GM21447 (cell line): ENCODE measurements at regions not wholly inside any gene's neighbourhood (a gene's known extent, or its start where the extent isn't known, plus 50 kb on each side); places are given as distances from the start of the nearest gene placed in this dataset.
"Not testable (repeated sequence)": the region's sequence is repeated elsewhere in the genome, so short reads cannot be mapped to it uniquely, and the experiment has no call there.

Experiments used
- ATAC-seq: cut with Tn5 transposase; IDR thresholded peaks from one replicate; pipeline ENCODE4 v1.9.1; 2021; ENCODE audit not compliant: unreplicated experiment

GRCh38 chr3:27661797-27662196 is 60.3 kb downstream of the EOMES start:
- ATAC-seq: no peak

- ATAC-seq: peak; percentile 81
Observed at GRCh38 chr3:27659279-27660021, 62.7 kb downstream of the EOMES start.

DNA sequence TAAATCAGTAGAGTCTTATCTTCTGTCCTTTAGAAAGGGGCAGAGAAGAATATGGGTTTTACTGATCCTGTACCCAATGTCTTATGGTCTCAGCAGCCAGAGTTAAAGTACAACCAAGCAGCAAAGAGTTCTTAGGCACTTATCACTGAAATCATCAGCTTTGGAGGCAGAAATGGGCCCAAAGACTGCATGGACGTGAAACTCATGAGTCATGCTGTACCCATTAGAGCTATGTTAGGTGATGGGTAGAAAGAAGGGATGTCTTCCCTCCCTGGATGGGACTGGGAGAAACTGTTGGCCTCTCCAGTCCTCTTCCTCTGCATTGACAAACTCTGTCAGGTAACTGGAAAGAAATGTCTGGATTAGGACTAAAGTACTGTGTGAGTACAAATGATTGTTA is 63.4 kb downstream of the EOMES start:
- no peak for ATAC-seq

- ATAC-seq: no peak
Observed at GRCh38 chr3:27657871-27658270, 64.3 kb downstream of the EOMES start.

GRCh38 chr3:27657404-27657803 is 64.7 kb downstream of the EOMES start:
- no peak for ATAC-seq

- no peak for ATAC-seq
Observed at GRCh38 chr3:27656790-27657189, 65.3 kb downstream of the EOMES start.

DNA sequence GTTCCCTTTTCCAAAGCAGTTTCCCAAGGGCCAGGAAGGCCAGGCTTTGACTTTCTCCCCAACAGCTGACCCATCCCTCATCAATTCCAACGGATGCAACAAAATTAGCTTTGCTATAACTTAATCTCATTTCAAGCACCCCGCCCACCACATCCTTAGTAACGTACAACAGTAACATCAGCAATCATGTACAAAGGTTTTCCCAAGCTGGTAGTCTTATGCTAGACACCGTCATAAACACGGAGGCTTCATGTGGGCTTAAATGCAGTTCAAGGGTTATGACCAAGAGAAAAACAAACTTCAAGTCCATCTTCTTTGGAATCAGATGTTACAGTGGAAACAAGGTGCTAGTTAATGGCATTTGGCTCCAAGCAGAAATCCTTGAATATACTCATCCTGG is 66.6 kb downstream of the EOMES start:
- ATAC-seq: no peak

GRCh38 chr3:27653803-27654558 is 68.1 kb downstream of the EOMES start:
- no peak for ATAC-seq

- ATAC-seq: no peak
Observed at GRCh38 chr3:27649277-27649676, 72.8 kb downstream of the EOMES start.

- ATAC-seq: no peak
Observed at GRCh38 chr3:27646896-27647295, 75.2 kb downstream of the EOMES start.

- ATAC-seq: no peak
Observed at GRCh38 chr3:27644941-27645340, 77.2 kb downstream of the EOMES start.

DNA sequence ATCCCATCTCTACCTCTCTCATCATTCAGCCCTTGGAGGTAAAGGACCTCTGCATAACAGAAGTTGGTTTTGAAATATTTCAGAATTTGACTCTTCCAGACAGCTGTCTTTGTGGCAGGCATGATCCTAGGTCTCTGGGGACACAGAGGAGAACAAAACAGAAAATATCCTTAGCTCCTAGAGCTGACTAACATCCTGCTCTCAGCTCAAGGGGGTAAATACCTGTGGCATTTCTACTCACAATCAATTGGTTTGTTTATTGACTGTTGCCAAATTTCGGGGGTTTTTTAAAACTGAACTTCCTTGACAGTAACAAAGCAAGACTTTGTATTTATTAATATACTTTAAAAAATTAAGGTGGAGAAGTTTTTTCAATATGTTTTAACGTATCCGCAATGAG is 78.8 kb downstream of the EOMES start:
- ATAC-seq: no peak

DNA sequence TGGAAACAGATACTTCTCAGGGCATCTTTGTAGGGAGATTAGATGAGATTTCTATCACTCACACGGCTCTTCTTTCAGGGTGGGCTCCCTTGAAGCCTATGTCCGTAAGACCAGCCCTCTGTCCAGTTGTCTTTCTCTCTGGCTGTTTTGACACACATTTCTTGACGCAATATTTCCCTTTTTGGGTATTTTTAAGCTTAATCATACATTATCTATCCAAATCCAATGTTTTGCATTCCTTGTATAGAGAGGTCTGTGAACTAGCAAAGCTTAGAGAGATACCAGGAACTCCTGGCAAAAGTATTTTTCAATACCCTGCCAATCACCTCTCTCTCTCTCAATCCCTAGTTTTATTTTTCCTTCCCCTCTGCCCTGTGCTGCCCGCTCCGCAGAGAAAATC is 79.3 kb downstream of the EOMES start:
- ATAC-seq: no peak

- no peak for ATAC-seq
Observed at GRCh38 chr3:27641888-27642601, 80.1 kb downstream of the EOMES start.

GRCh38 chr3:27641271-27641800 is 80.8 kb downstream of the EOMES start:
- no peak for ATAC-seq

GRCh38 chr3:27639271-27639670 is 82.9 kb downstream of the EOMES start:
- no peak for ATAC-seq

GRCh38 chr3:27638594-27638993 is 83.5 kb downstream of the EOMES start:
- ATAC-seq: no peak

DNA sequence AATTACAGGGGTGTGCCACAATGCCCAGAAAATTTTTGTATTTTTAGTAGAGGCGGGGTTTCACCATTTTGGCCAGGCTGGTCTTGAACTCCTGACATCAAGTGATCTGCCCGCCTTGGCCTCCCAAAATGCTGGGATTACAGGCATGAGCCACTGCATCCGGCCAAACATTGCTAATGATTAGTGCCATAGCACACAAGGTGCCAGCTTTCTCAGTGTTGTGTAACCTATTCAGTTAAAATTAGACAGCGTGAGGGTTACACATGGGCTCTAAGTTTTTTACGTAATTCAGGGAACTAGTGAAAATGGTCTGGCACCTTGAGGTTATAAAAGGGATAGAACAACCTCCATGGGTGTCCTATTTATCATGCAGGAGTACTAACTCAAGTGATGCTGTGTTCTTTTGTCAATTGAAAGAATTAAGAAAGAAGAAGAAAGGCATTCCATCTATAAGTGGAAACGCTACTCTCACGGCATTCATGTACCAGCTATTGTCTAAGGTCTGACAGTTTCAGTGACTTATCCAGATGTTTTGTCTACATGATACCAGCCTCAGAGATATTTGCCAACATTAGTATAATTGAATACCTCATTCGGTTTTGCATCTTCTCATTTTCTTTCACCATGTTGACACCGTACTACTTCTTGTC is 84.7 kb downstream of the EOMES start:
- no peak for ATAC-seq

DNA sequence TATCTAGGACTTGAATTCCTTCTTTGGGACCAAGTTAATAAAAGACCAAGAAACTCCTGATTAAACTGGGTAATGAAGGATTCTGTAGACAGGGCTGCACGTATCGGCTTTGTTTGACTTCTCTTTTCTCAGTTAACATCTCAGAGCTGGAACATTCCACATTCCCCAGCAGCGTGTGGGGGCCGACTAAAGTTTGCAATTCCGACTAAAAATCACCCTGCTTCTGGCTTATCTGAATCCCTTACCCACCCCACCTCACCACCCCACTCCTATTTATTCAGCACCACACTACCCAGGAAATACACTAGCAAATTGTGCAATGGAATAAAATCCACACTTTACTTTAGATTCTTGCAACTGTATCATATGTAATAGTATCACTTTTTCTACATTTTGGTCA is 87.1 kb downstream of the EOMES start:
- ATAC-seq: not testable (repeated sequence)

DNA sequence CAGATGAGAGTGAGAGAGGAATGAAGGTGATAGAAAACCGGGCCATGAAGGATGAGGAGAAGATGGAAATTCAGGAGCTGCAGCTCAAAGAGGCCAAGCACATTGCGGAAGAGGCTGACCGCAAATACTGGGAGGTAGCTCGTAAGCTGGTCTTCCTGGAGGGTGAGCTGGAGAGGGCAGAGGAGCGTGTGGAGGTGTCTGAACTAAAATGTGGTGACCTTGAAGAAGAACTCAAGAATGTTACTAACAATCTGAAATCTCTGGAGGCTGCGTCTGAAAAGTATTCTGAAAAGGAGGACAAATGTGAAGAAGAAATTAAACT is 88.9 kb downstream of the EOMES start:
- peak; percentile 43 for ATAC-seq
